ENCODE measurements at regions not wholly inside any gene's neighbourhood (a gene's known extent, or its start where the extent isn't known, plus 50 kb on each side); places are given as distances from the start of the nearest gene placed in this dataset.

- no peak for DNase-seq
These were observed 248.9 kb upstream of the SLC24A2 start for GRCh38 chr9:20037699-20038098.

GRCh38 chr9:20033511-20033910, 244.7 kb upstream of the SLC24A2 start:
- no peak for DNase-seq

GRCh38 chr9:20032413-20033006, 243.7 kb upstream of the SLC24A2 start:
- no peak for DNase-seq

- no peak for DNase-seq
These were observed 243.0 kb upstream of the SLC24A2 start for GRCh38 chr9:20031836-20032235.

GRCh38 chr9:20030671-20031070, 241.8 kb upstream of the SLC24A2 start:
- no peak for DNase-seq

- DNase-seq = no peak
These were observed 241.4 kb upstream of the SLC24A2 start for GRCh38 chr9:20030221-20030620.

GRCh38 chr9:20028849-20029231, 240.0 kb upstream of the SLC24A2 start:
- DNase-seq = no peak

- DNase-seq = no peak
These were observed 239.5 kb upstream of the SLC24A2 start for GRCh38 chr9:20028192-20028848.

GRCh38 chr9:20023961-20024571, 235.2 kb upstream of the SLC24A2 start:
- DNase-seq = no peak

- DNase-seq = no peak
These were observed 234.5 kb upstream of the SLC24A2 start for GRCh38 chr9:20023210-20023905.

- DNase-seq = no peak
These were observed 233.6 kb upstream of the SLC24A2 start for GRCh38 chr9:20022410-20022809.

GRCh38 chr9:20016611-20017010, 227.8 kb upstream of the SLC24A2 start:
- no peak for DNase-seq

- DNase-seq = no peak
These were observed 226.6 kb upstream of the SLC24A2 start for GRCh38 chr9:20015427-20015931.

GRCh38 chr9:20014168-20014567, 225.3 kb upstream of the SLC24A2 start:
- no peak for DNase-seq

- no peak for DNase-seq
These were observed 223.4 kb upstream of the SLC24A2 start for GRCh38 chr9:20012232-20012631.

GRCh38 chr9:20009606-20010005, 220.8 kb upstream of the SLC24A2 start:
- DNase-seq = no peak

GRCh38 chr9:20002011-20002410, 213.2 kb upstream of the SLC24A2 start:
- DNase-seq = no peak

- no peak for DNase-seq
These were observed 212.2 kb upstream of the SLC24A2 start for GRCh38 chr9:20001058-20001457.

GRCh38 chr9:19999491-20000057, 210.7 kb upstream of the SLC24A2 start:
- DNase-seq = no peak

GRCh38 chr9:19998823-19999455, 210.1 kb upstream of the SLC24A2 start:
- DNase-seq = no peak

- no peak for DNase-seq
These were observed 209.3 kb upstream of the SLC24A2 start for GRCh38 chr9:19998153-19998552.

GRCh38 chr9:19995619-19996018, 206.8 kb upstream of the SLC24A2 start:
- no peak for DNase-seq

GRCh38 chr9:19994296-19994695, 205.5 kb upstream of the SLC24A2 start:
- peak; percentile 35 for DNase-seq

Data from NCI-H345 (cell line).